Peyer's patch (tissue), 4 donors: ENCODE measurements at regions not wholly inside any gene's neighbourhood (a gene's known extent, or its start where the extent isn't known, plus 50 kb on each side); places are given as distances from the start of the nearest gene placed in this dataset.

Experiments
- POLR2A ChIP-seq, 2 donors: fragments of 450-650 bp; IDR thresholded peaks; one replicate each; pipeline ENCODE4 v1.5.1; 2017; ENCODE audit warnings: antibody characterized with exemption in 2 of 2, mild to moderate bottlenecking in 2 of 2, moderate library complexity in 2 of 2
- TF ChIP-seq, protein P1 (sequence below), 6 experiments: fragments of 450-650 bp in 4 of 6; fragments of 200-600 bp in 2 of 6; sonication (generic) in 1 of 6; IDR thresholded peaks; one replicate each; pipeline ENCODE4 v1.5.1; 2017 to 2019; ENCODE audit warnings: antibody characterized with exemption in 6 of 6, mild to moderate bottlenecking in 3 of 6, moderate library complexity in 1 of 6

- TF ChIP-seq POLR2A (IDR thresholded peaks at IDR 0.05), result no peak
- TF ChIP-seq, protein P1, sequence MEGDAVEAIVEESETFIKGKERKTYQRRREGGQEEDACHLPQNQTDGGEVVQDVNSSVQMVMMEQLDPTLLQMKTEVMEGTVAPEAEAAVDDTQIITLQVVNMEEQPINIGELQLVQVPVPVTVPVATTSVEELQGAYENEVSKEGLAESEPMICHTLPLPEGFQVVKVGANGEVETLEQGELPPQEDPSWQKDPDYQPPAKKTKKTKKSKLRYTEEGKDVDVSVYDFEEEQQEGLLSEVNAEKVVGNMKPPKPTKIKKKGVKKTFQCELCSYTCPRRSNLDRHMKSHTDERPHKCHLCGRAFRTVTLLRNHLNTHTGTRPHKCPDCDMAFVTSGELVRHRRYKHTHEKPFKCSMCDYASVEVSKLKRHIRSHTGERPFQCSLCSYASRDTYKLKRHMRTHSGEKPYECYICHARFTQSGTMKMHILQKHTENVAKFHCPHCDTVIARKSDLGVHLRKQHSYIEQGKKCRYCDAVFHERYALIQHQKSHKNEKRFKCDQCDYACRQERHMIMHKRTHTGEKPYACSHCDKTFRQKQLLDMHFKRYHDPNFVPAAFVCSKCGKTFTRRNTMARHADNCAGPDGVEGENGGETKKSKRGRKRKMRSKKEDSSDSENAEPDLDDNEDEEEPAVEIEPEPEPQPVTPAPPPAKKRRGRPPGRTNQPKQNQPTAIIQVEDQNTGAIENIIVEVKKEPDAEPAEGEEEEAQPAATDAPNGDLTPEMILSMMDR (IDR thresholded peaks at IDR 0.05), result no peak
Observed at GRCh38 chr3:152606146-152606545, 228.8 kb upstream of the P2RY1 start.
